Neural cell (in vitro differentiated cells): ENCODE measurements at regions not wholly inside any gene's neighbourhood (a gene's known extent, or its start where the extent isn't known, plus 50 kb on each side); places are given as distances from the start of the nearest gene placed in this dataset.

Experiments used
- EZH2 ChIP-seq: fragments of 200-600, 300-800 bp; shearing (Covaris generic), sonication (generic); IDR thresholded peaks from 2 replicates; pipeline ENCODE4 v1.6.1; 2014; ENCODE audit warnings: antibody characterized with exemption, low read length, borderline replicate concordance, mild to moderate bottlenecking; ENCODE audit not compliant: insufficient read depth, poor library complexity, severe bottlenecking
- MXI1 ChIP-seq: fragments of 450-650 bp; conservative IDR thresholded peaks from 2 replicates; pipeline ENCODE4 v1.6.1; 2014; ENCODE audit warnings: antibody characterized with exemption, mild to moderate bottlenecking; ENCODE audit not compliant: poor library complexity, severe bottlenecking
- RAD21 ChIP-seq: fragments of 450-650 bp; conservative IDR thresholded peaks from 2 replicates; pipeline ENCODE4 v1.6.1; 2014; ENCODE audit warnings: antibody characterized with exemption, mild to moderate bottlenecking, moderate library complexity
- REST ChIP-seq: IDR thresholded peaks from 2 replicates; pipeline ENCODE4 v1.6.1; 2012; ENCODE audit warnings: borderline replicate concordance
- SMC3 ChIP-seq: fragments of 450-650 bp; conservative IDR thresholded peaks from 2 replicates; pipeline ENCODE4 v1.6.1; 2014; ENCODE audit warnings: antibody characterized with exemption, mild to moderate bottlenecking, moderate library complexity; ENCODE audit not compliant: poor library complexity
- TF ChIP-seq, protein P1 (sequence below): fragments of 450-650 bp; IDR thresholded peaks from 2 replicates; pipeline ENCODE4 v1.5.1; 2014; ENCODE audit warnings: antibody characterized with exemption, mild to moderate bottlenecking, moderate library complexity; ENCODE audit not compliant: poor library complexity, severe bottlenecking

- TF ChIP-seq MXI1 (no peak), RAD21 (no peak), REST (no peak), SMC3 (no peak), EZH2 (no peak)
- TF ChIP-seq, protein P1, sequence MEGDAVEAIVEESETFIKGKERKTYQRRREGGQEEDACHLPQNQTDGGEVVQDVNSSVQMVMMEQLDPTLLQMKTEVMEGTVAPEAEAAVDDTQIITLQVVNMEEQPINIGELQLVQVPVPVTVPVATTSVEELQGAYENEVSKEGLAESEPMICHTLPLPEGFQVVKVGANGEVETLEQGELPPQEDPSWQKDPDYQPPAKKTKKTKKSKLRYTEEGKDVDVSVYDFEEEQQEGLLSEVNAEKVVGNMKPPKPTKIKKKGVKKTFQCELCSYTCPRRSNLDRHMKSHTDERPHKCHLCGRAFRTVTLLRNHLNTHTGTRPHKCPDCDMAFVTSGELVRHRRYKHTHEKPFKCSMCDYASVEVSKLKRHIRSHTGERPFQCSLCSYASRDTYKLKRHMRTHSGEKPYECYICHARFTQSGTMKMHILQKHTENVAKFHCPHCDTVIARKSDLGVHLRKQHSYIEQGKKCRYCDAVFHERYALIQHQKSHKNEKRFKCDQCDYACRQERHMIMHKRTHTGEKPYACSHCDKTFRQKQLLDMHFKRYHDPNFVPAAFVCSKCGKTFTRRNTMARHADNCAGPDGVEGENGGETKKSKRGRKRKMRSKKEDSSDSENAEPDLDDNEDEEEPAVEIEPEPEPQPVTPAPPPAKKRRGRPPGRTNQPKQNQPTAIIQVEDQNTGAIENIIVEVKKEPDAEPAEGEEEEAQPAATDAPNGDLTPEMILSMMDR: no peak
Measured at GRCh38 chr7:37538945-37539344, 90.3 kb upstream of the ELMO1 start.
